CD4-positive, alpha-beta T cell treated with Interleukin-10 for 1 hour (primary cell): ENCODE measurements at regions not wholly inside any gene's neighbourhood (a gene's known extent, or its start where the extent isn't known, plus 50 kb on each side); places are given as distances from the start of the nearest gene placed in this dataset.

Source experiments
- DNase-seq: peaks from one replicate; pipeline ENCODE4 v3.0.0-alpha.2; 2020

DNA sequence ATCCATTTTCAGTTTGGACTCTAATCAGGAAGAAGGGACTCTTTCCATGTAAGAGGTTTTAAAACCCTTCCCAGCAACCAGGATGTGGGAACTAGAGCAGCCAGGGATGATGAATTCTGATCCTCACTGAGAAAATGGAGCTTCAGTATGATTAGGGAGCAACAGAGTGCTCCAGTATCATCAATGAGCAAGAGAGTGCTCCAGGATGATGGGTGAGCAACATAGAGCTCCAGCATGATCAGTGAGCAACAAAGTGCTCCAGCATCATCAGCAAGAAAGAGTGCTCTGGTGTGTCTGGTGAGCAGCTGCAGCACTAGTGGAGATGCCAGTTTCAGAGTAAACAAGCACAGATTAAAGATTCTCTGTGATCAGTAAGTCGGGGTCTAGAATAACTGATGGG, 106.4 kb upstream of the LPP start:
- DNase-seq = no peak

DNA sequence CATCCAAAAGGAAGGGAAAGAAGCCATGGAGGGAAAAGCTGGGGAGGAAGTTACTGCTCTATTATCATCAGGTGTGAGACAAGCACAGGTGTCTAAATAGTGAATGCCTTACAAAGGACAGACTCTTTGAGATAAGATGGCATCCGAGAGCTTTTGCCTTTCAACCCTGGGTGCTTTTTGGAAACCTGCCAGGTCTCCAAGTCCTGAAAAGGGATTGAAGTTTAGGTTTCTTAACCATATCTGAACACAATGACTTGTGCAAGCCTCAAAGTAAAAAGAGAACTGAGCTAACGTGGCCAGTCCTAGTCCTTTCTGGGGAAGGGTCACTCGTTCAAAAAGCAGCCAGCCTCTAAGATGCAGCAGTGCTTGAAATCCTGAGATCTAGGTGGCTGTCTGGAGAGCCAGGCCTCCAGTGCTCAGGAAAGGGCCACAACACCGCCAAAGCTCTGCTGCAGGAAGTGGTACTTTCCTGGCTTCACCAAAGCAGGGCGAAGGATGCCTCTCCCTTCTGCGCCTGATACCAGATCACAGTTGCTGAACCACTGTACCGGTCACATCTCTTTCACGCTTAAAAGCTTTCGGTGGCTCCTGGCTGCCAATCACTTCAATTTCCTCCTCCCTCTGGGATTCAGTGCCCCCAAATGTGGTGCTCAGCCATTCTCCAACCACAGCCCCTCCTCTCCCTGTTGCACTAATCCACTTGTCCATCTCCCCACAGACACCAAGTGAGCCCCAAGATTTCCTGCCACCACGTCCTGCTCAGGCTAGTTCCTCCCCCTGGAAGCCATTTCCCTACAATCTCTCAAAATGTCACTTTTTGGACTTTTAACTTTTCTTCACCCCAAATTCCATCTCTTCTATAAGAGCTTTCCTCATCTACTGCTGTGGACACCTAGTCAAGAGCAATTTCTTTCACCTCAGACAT, 104.1 kb upstream of the LPP start:
- peak; percentile 48 for DNase-seq

DNA sequence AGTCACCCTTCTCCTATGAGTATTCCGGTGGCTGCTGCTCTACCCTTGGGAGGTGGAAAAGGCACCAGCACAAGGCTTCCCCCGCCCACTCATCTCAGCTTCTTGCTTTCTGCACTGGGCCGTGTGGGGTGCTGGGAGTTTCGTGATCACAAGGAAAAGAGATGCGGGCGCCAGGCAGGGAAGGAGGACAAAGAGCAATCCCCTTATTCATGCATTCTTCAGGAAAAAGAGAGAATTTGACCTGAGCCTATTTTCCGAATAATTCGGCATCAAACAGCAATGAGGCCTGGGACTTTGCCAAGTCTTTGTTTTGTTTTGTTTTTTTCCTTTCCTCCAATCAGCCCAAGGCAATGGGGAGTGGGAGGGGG, 102.2 kb upstream of the LPP start:
- no peak for DNase-seq

DNA sequence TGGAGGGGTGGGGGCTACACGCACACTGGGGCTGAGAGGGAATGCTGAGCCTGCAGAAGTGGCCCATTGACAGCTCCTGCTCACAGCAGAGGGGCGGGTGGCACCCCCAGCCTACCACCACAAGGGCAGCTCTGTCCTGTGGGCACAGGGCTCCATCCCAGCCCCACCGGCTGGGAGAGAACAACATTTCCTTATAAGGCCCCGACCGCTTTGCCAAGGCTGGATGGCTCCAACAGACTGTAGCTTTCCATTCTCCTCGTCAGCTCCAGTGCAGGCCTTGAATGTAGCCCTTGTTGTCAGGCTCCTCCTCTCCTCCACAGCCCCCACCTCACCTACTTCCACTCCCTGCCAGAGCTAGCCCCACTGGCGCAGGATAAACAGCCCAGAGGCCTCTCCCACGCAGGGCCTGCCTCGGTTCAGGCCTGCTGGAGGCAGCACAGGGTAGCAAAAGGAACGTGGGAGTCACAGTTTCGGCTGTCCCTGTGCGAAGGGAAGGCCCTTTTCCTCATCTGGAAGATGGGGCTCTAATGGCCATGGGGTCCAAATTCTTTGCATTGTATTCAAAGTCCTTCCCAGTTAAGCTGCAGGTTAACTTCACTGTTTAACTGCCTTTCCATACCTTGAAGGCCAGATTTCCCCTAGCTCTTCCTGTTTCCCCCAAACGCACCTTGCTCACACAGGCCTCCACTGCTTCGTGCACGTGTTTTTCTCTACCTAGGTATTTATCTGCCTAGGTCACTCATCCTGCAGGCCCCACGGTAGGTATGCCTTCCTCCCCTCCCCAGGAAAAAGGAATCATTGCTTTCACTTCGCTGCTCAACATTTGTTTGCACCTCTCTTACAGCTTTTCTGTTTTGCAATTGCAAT, 101.6 kb upstream of the LPP start:
- no peak for DNase-seq

DNA sequence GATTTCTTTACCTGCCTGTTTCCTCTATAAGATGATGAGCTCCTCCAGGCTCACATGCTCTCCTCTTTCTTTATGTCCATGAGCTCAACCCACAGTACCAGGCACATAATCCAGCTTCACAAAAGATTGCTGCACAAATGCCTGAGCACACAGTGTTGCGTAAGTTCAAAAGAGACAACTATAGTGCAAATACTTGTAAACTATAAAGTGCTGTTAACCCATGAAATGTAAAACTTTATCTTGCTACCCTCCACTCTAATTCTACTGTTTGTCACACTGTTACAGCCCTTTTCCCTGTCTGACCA, 101.0 kb upstream of the LPP start:
- no peak for DNase-seq

DNA sequence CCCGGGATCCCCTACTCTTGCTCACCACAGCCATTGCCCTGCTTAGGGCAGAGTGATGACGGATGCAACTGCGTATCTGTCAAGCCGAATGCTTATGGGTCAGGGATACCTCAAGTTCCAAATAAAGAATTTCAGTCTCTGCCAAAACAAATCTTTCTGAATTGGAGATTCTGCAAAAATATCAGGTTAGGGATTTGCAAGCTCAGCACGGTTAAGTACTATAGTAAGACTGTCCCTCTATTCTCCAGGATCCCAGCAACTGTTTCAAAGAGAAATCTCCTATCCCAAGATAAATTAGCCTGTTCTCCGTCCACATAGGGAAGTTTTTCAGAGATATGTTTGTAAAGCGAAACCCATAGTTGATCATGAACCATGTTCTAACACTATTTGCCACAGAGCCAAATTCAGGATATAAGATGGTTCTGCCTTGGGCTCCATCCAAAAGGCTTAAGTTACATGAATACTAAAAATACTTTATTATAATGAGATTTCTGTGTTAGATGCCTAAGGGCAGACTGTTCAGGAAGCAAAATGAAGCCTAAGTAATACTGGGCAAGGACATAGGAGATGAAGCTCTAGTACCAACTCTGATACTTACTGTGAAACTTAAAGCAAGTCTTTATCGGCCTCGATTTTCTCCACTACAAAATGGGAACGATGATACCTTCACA, 100.1 kb upstream of the LPP start:
- DNase-seq = no peak

DNA sequence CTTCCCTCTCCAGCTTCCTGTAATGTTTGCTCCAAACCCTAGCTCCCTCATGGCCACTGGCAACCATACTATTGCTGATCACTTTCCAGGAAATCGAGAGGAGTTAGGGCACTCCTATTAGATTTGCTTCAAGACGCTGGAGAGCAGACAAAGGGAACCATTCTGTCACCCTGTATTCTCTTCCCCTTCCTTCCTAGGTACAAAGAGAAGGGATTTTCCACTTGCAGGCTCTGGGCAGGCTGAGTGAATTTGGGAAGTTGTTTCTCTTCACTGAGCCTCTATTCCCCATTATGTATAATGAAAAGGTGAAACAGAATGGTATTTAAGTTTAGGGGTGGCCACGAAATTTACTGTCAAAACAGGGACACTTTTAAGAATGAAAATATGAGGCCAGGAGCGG, 99.4 kb upstream of the LPP start:
- DNase-seq = no peak

DNA sequence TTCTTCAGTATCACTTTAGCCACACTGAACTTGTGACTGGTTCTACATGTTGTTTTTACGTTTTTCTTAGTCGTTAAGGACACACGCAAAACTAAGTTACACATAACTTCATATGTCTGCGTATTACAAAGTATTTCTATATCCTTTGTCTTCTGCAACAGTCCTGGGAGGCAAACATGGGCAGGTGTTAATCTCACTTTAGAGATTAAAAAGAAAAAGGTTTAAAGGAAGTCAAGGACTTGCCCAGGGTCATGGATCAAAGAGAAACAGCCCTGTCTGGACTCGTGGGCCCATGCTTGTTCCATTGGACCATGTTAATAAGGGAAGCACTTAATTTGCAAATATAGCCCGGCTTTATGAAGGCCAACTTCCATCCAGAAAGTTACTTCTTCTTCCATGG, 98.6 kb upstream of the LPP start:
- DNase-seq = no peak

DNA sequence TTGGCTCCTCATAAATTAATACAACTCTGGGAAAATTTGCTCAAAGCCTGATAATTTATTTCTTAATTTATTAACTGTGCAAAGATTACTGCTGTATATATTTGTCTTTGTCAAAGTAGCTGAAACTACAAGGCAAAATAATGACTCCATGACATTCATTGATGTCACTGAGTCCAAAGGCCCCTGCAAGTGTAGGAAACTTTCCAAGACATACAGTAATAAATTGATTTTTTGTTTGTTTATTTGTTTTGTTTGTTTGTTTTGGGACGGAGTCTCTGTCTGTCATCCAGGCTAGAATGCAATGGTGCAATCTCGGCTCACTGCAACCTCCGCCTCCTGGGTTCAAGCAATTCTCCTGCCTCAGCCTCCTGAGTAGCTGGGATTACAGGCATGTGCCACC, 96.8 kb upstream of the LPP start:
- DNase-seq = no peak

DNA sequence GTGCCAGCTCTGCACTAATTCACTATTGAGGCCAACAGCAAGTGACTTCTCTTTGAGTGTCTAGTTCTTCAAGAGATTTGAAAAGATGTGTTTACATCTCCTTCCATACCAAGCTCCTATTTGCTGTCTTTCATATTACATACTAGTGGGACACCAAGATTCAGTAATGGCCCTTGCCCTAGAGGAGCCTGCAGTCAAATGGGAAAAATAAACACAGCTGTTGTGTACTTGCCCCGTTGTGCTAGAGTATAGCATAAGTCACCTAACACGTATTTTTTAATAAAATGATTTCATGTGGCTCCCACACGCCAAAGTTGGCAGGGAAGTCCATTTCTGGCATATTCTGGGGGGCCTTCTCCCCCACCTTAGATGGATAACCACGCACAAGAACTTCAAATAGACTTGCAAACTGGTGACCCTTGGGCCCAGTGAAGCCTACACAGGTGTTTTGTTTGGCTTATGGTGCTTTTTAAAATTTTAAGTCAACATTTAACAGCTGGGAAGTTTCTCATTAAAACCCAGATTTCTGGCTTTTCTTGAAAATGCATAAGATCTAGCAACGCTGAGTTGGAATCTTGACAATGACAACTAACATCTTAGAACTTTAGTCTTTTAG, 95.3 kb upstream of the LPP start:
- no peak for DNase-seq

DNA sequence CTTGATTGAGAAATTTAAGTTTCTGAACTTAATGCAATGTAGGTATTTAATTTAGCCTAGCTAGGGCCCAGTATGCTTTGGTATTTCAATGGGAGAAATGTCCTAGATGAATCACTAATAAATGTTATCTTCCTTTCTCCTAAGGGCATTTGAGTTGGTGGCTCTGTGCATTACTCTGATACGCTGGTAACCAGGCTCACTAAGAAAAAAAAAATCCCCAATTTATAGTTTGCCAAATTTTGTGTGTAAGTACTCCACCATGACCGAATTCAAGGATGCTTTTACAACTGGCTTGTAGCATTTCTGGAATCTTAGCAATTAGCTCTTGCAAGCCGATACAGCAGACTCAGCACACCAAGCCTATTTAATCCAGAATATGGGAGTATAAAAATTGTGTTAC, 94.6 kb upstream of the LPP start:
- DNase-seq = no peak

DNA sequence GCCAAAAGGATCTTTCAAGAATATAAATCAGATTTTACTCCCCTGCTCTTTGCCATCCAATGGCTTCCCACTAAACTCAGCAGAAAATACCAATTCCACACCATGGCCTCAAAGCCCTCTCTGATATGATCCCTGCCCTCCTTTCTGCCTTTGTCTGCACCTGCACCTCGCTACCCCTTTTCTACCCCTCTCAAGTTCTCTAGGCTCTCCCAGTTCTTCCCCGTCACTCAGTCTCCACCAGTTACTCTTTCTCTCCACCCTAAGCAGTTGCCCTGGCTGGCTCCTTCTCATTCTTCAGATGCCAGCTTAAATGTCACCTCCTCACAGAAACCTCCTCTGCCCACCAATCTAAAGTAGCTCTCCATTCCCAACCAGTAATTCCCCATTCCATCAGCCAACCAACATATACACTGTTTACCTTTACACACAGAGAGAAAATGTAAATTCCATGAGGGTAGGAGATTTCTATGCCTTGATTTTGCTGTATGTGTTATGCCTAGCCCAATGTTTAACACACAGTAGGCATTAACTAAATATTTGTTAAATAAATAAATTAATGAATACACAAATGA, 93.6 kb upstream of the LPP start:
- no peak for DNase-seq

DNA sequence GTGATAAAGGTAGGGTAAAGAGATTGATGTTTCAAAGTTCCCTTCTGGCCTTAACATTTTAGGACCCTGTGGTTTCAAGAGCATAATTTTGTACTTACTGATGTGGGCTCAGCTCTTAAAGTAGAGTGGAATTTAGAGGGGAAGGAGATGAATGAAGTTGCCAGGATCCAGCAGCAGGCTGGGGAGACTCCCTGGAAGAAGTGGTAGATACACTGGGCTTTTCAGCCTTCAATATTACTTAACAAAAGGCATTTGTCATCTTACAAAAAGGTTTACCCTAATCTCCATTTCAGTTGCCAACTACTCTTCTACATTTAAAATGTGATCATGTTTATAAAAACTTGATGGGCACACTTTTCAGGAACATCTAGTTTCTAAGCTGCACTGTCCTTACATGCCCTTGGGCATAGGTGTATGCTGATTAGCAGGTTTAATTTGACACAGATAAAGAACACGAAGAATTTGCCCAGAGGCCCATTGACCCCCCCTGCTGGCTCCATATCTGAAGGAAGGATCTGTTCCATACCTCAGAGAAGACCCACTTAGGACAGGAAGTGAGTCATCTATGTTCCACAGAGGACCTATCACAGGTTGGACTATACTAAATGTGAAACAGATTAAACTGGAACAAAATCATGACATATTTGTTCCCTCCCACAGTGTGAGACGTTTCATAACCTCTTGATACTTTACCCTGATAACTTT, 93.0 kb upstream of the LPP start:
- peak; percentile 78 for DNase-seq

DNA sequence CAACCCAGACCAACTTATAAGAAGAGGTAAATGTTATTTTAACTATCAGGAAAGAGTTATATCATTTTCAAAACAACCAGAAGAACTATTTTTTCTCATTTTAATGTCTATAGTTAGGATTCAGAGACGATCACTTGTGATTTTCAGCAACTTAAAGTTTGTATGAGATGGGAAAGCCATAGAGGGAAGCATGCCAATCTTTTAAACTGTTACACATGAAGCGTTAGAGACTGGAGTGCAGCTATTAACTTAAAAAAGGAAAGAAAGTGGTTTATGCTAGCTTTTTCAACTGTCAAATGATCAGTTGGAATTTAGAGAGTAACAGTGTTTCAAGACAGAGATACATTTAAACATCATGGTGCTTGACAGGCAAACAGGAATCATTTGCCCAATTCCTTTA, 91.7 kb upstream of the LPP start:
- DNase-seq = no peak

DNA sequence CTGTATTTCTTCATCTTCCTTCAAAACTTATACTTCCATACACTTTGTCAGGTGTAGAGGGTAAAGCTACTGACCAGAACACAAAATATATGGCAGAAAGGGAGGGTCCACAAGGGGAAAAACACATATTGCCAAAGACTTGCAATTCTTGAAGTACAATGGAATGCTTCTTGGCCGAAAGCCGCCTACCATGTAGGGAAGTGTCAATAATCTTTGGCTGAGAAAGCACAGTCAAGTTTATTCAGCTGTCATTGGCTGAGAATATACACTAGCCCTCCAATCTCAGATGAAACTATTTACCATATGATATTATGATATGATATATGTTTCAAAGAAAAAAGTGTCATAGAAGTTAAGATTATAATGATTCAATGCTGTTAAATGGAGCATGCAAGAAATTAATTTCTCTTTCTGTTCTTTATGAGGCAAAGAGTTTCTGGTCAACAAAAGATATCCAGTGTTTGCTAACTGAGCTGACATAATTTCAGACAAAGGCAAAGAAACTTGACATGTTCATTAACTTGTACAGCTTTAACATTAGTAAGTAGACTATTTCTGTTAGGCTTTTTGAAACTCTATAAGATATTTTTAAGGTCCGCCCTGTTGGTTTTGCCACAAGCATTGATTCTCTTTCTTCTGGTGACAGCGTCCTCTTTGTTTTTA, 89.0 kb upstream of the LPP start:
- DNase-seq = no peak

DNA sequence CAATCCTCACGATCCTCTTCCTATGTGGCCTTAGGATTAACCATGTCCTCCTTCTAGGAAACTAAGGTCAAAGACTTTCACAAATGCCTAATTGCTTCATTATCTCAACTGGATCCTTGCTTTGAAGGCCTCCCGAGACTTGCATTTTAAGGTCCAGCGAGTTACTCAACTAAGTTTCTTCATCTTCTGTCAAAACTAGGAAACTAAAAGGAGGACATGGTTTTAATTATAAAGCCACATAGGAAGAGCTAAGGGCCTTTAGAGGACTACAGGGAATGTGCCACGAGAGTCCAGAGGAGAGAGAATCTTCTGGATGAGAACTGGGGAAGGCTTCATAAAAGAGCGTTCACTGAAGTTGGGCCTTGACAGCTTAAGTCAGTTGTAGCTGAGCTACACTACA, 87.8 kb upstream of the LPP start:
- DNase-seq = no peak

DNA sequence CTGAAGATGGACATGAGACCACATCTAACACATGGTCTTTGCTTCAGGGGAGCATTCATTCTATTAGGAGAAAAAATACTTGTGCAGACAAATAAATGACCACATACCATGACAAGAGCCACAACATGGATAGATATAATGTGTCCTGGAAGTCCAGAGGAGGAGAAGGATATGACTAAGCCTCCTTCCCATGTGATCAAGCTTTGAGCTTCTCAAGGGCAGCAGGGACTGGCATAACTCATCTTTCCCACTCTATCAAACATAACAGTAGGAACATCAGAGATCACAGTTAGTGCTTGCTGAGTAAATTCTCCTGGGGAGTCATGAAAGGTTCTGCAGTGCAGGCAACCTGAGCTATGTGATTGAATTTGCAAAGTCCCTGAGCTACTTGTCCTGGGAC, 86.0 kb upstream of the LPP start:
- no peak for DNase-seq

DNA sequence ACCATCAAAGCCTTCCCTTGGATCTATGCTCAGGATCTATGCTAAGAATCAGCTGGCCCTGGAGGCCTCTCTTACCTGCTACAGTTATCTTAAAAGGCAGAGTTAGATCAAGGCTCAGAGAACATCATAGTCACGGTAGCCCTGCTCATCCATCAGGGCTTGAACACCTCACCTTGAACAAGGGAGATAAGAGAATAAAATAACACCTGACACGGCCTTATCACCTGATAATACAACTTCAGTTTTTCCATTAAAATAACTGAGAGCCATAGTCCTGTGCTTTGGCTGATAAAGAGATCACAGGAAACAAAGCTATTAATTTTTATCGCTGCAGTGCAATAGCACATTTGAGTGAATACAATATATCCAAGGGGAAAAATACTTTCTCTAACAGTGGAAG, 85.6 kb upstream of the LPP start:
- no peak for DNase-seq

DNA sequence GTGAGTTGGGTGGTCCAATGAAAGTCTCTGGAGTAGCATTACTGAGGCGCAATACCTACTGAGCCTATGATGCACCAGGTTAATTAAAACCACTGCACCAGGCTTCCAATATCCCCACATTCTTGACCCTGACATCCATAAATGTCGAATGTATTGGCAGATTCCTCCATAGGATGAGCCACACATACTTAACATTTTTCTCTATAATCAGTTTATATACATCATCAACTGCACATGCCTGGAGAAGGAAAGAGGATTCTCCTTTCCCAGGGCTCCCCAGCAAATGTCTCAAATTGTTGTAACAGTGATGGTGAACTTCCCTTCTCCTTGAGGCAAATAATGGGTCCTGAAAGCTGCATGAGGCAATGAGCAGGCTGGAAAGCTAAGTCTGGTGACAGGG, 82.3 kb upstream of the LPP start:
- DNase-seq = no peak

DNA sequence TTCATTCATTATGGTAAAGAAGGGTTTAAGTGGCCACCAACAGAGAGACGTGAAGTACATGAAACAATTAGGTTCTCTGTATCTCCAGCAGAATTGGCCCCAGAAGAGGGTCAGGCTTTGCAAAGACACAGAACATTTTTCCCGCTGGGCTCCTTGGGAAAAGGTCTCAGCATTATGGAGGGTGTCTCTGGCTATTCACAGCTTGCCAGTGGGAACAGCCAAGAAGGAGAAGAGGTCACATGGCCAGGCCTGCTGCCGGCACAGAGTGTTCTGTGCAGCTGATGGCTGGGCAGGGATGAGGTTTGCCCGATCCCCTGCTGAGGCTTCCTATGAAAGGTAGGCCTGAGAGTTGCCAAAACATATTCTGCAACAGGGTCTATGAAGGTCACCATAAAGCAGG, 77.8 kb upstream of the LPP start:
- no peak for DNase-seq

DNA sequence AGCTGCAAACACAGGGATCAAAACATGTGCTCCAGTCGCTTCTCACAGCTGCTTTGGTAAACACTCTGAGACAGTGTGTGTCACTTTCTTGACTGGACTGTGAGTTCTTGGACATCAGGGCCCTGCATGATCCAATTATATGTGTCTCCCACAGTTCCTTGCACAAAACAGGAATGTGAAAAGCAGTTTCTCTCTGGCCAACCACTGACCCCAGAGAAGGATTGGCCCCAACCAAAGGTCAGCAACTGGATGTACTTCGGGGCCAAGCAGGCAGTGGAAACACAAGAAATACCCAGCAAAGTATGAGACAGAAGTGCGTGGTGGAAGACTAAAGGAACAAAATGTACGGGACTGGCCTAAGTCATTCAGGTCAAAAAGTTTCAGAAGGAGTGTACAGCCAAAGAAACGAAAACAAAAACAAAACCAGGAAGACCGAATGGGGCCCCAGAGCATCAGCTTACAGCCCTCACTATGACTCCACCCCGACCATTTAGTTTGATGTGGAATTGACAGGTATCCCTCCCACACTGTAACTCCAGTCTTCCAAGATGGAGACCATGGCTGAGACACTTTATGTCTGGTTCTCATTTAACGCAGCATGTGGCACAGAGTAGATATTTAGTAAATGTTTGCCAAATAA, 76.7 kb upstream of the LPP start:
- no peak for DNase-seq
